ENCODE measurements at regions not wholly inside any gene's neighbourhood (a gene's known extent, or its start where the extent isn't known, plus 50 kb on each side); places are given as distances from the start of the nearest gene placed in this dataset.

GRCh38 chr5:8053270-8053669 is 184.3 kb downstream of the MTRR start:
- TF ChIP-seq CTCF (IDR thresholded peaks at IDR 0.05; ENCODE audit: poor library complexity, severe bottlenecking) (no peak), RAD21 (conservative IDR thresholded peaks at IDR 0.05) (no peak), POLR2AphosphoS5 (IDR thresholded peaks at IDR 0.05) (no peak), REST (IDR thresholded peaks at IDR 0.05; ENCODE audit: borderline replicate concordance) (no peak), TAF1 (IDR thresholded peaks at IDR 0.05; ENCODE audit: low read depth) (no peak), EP300 (conservative IDR thresholded peaks at IDR 0.05; ENCODE audit: poor library complexity, severe bottlenecking) (no peak), EZH2 (IDR thresholded peaks at IDR 0.05; ENCODE audit: borderline replicate concordance, insufficient read depth, low read length, poor library complexity, severe bottlenecking) (no peak), SMC3 (conservative IDR thresholded peaks at IDR 0.05; ENCODE audit: poor library complexity) (no peak)

Measured in neural cell (in vitro differentiated cells).